GM12891 (cell line): ENCODE measurements at regions not wholly inside any gene's neighbourhood (a gene's known extent, or its start where the extent isn't known, plus 50 kb on each side); places are given as distances from the start of the nearest gene placed in this dataset.

Experiments used
- POLR2A ChIP-seq: IDR thresholded peaks from 2 replicates; pipeline ENCODE4 v1.6.1; 2011; ENCODE audit warnings: low read depth, low read length, control low read depth
- POLR2AphosphoS5 ChIP-seq: IDR thresholded peaks from 2 replicates; pipeline ENCODE4 v1.6.1; 2011; ENCODE audit warnings: low read depth, low read length, control low read depth
- POU2F2 ChIP-seq: IDR thresholded peaks from 2 replicates; pipeline ENCODE4 v1.6.1; 2011; ENCODE audit warnings: low read depth, mild to moderate bottlenecking, control low read depth, low read length, moderate library complexity
- SPI1 ChIP-seq: IDR thresholded peaks from 2 replicates; pipeline ENCODE4 v1.6.1; 2011; ENCODE audit warnings: low read depth, low read length, control low read depth
- TAF1 ChIP-seq: IDR thresholded peaks from 2 replicates; pipeline ENCODE4 v1.6.1; 2011; ENCODE audit warnings: low read depth, low read length, control low read depth

GRCh38 chr21:35170244-35170643 lies 121.1 kb upstream of the RUNX1 start:
- no peak for TF ChIP-seq POLR2AphosphoS5
- TF ChIP-seq POLR2A, result no peak
- no peak for TF ChIP-seq TAF1
- TF ChIP-seq SPI1, result no peak
- TF ChIP-seq POU2F2, result 0 out of 2 replicates have a peak, but pooled peaks have one; percentile 25
